ENCODE measurements at regions not wholly inside any gene's neighbourhood (a gene's known extent, or its start where the extent isn't known, plus 50 kb on each side); places are given as distances from the start of the nearest gene placed in this dataset.

GRCh38 chr13:85406269-85406975 lies 392.8 kb downstream of the SLITRK6 start:
- no peak for DNase-seq (ENCODE audit: low read depth in 2 of 3, low spot score in 2 of 3)

GRCh38 chr13:85405316-85405897 lies 393.8 kb downstream of the SLITRK6 start:
- DNase-seq (ENCODE audit: low read depth in 2 of 3, low spot score in 2 of 3), result no peak

- DNase-seq (ENCODE audit: low read depth in 2 of 3, low spot score in 2 of 3), result no peak
Measured at GRCh38 chr13:85386424-85386823, 412.8 kb downstream of the SLITRK6 start.

GRCh38 chr13:85383291-85383690 lies 415.9 kb downstream of the SLITRK6 start:
- DNase-seq (ENCODE audit: low read depth in 2 of 3, low spot score in 2 of 3), result no peak

GRCh38 chr13:85381082-85381481 lies 418.1 kb downstream of the SLITRK6 start:
- no peak for DNase-seq (ENCODE audit: low read depth in 2 of 3, low spot score in 2 of 3)

- DNase-seq (ENCODE audit: low read depth in 2 of 3, low spot score in 2 of 3), result no peak
Measured at GRCh38 chr13:85379991-85380390, 419.2 kb downstream of the SLITRK6 start.

- DNase-seq (ENCODE audit: low read depth in 2 of 3, low spot score in 2 of 3), result no peak
Measured at GRCh38 chr13:85379433-85379832, 419.8 kb downstream of the SLITRK6 start.

- DNase-seq (ENCODE audit: low read depth in 2 of 3, low spot score in 2 of 3), result no peak
Measured at GRCh38 chr13:85377783-85378182, 421.4 kb downstream of the SLITRK6 start.

- no peak for DNase-seq (ENCODE audit: low read depth in 2 of 3, low spot score in 2 of 3)
Measured at GRCh38 chr13:85373322-85373721, 425.9 kb downstream of the SLITRK6 start.

- no peak for DNase-seq (ENCODE audit: low read depth in 2 of 3, low spot score in 2 of 3)
Measured at GRCh38 chr13:85371254-85371653, 428.0 kb downstream of the SLITRK6 start.

- DNase-seq (ENCODE audit: low read depth in 2 of 3, low spot score in 2 of 3), result no peak
Measured at GRCh38 chr13:85368686-85369085, 430.5 kb downstream of the SLITRK6 start.

GRCh38 chr13:85367887-85368286 lies 431.3 kb downstream of the SLITRK6 start:
- DNase-seq (ENCODE audit: low read depth in 2 of 3, low spot score in 2 of 3), result no peak

- no peak for DNase-seq (ENCODE audit: low read depth in 2 of 3, low spot score in 2 of 3)
Measured at GRCh38 chr13:85366759-85367417, 432.3 kb downstream of the SLITRK6 start.

- DNase-seq (ENCODE audit: low read depth in 2 of 3, low spot score in 2 of 3), result no peak
Measured at GRCh38 chr13:85363504-85363903, 435.7 kb downstream of the SLITRK6 start.

GRCh38 chr13:85362980-85363379 lies 436.2 kb downstream of the SLITRK6 start:
- DNase-seq (ENCODE audit: low read depth in 2 of 3, low spot score in 2 of 3), result no peak

GRCh38 chr13:85347251-85347650 lies 452.0 kb downstream of the SLITRK6 start:
- no peak for DNase-seq (ENCODE audit: low read depth in 2 of 3, low spot score in 2 of 3)

- no peak for DNase-seq (ENCODE audit: low read depth in 2 of 3, low spot score in 2 of 3)
Measured at GRCh38 chr13:85334187-85334586, 465.0 kb downstream of the SLITRK6 start.

GRCh38 chr13:85333506-85334020 lies 465.7 kb downstream of the SLITRK6 start:
- no peak for DNase-seq (ENCODE audit: low read depth in 2 of 3, low spot score in 2 of 3)

- DNase-seq (ENCODE audit: low read depth in 2 of 3, low spot score in 2 of 3), result no peak
Measured at GRCh38 chr13:85332615-85333014, 466.6 kb downstream of the SLITRK6 start.

- DNase-seq (ENCODE audit: low read depth in 2 of 3, low spot score in 2 of 3), result no peak
Measured at GRCh38 chr13:85321734-85322133, 477.5 kb downstream of the SLITRK6 start.

GRCh38 chr13:85317781-85318180 lies 481.4 kb downstream of the SLITRK6 start:
- no peak for DNase-seq (ENCODE audit: low read depth in 2 of 3, low spot score in 2 of 3)

- no peak for DNase-seq (ENCODE audit: low read depth in 2 of 3, low spot score in 2 of 3)
Measured at GRCh38 chr13:85316506-85317025, 482.7 kb downstream of the SLITRK6 start.
